ENCODE measurements at regions not wholly inside any gene's neighbourhood (a gene's known extent, or its start where the extent isn't known, plus 50 kb on each side); places are given as distances from the start of the nearest gene placed in this dataset.

GRCh38 chr18:5051207-5051606 lies 145.8 kb downstream of the AKAIN1 start:
- Histone ChIP-seq H3K4me3 (no peak overlapping the region), H3K9me3 (no peaks in the 10 kb centered on the region), H3K36me3 (no peaks in the 10 kb centered on the region), H3K27ac (no peak overlapping the region), H3K27me3 (no peaks in the 10 kb centered on the region), H3K4me1 (no peaks in the 10 kb centered on the region)
- no peak for TF ChIP-seq CTCF (IDR thresholded peaks at IDR 0.05)
- TF ChIP-seq POLR2AphosphoS5 (IDR thresholded peaks at IDR 0.05): no peak
- no peak for TF ChIP-seq EP300 (IDR thresholded peaks at IDR 0.05)
- TF ChIP-seq POLR2A (IDR thresholded peaks at IDR 0.05): no peak
- 76 to 84% methylated on average over 2 of the region's 2 CpGs for whole genome bisulfite sequencing, 2 donors
- no peak for DNase-seq
- intact Hi-C loops (cut with DNase I): no loop called here

- no peak overlapping the region for H3K4me3 ChIP-seq
- H3K27ac ChIP-seq: no peak overlapping the region
- no peak for DNase-seq
- H3K36me3 ChIP-seq: no peaks in the 10 kb centered on the region
- H3K4me1 ChIP-seq: no peaks in the 10 kb centered on the region
- H3K9me3 ChIP-seq: no peaks in the 10 kb centered on the region
- WGBS, 2 donors: 72 to 90% methylated on average over 3 of the region's 3 CpGs
- H3K27me3 ChIP-seq: no peaks in the 10 kb centered on the region
- no peak for TF ChIP-seq POLR2A (IDR thresholded peaks at IDR 0.05)
- no peak for TF ChIP-seq EP300 (IDR thresholded peaks at IDR 0.05)
- intact Hi-C loops (cut with DNase I): no loop called here
Observed at GRCh38 chr18:5049124-5049523, 147.9 kb downstream of the AKAIN1 start.

GRCh38 chr18:5040476-5040875 lies 156.6 kb downstream of the AKAIN1 start:
- no peak overlapping the region for H3K27ac ChIP-seq
- H3K4me3 ChIP-seq: no peak overlapping the region
- H3K4me1 ChIP-seq: no peaks in the 10 kb centered on the region
- 82 to 86% methylated on average over 3 of the region's 3 CpGs for WGBS, 2 donors
- DNase-seq: no peak
- no peaks in the 10 kb centered on the region for H3K9me3 ChIP-seq
- TF ChIP-seq EP300 (IDR thresholded peaks at IDR 0.05) (no peak), POLR2A (IDR thresholded peaks at IDR 0.05) (no peak)
- intact Hi-C loops (cut with DNase I): no loop called here
- H3K27me3 ChIP-seq: no peaks in the 10 kb centered on the region
- H3K36me3 ChIP-seq: no peaks in the 10 kb centered on the region

DNA sequence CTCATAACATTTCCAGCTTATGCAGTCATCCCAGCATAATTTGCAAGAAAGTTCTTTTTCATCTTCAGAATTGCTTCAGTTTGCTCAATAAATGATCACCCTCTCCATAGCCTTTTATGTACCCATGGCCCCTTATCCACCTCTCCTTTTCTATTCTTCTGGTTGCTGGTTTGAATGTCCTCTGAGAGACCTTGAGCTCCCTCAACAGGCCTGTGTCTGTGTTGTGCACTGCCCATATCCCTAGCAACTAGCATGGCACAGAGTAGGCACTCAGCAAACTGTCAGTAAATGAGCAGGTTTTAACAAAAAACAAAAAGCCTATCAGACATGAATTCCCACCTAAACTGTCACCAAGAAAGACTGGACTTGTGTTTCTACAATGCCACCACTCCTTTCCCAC lies 160.5 kb downstream of the AKAIN1 start:
- no peaks in the 10 kb centered on the region for H3K27me3 ChIP-seq
- no peak for DNase-seq
- H3K36me3 ChIP-seq: no peaks in the 10 kb centered on the region
- peaks cover 0 to 4% (median 2%) of the 10 kb centered on the region in 4 donors for H3K9me3 ChIP-seq
- TF ChIP-seq POLR2A (IDR thresholded peaks at IDR 0.05) (no peak), CTCF (IDR thresholded peaks at IDR 0.05) (no peak), POLR2AphosphoS5 (IDR thresholded peaks at IDR 0.05) (no peak), EP300 (IDR thresholded peaks at IDR 0.05) (no peak)
- H3K27ac ChIP-seq: no peak overlapping the region
- no peaks in the 10 kb centered on the region for H3K4me1 ChIP-seq
- H3K4me3 ChIP-seq: no peak overlapping the region
- intact Hi-C loops (cut with DNase I): no loop called here

GRCh38 chr18:5031216-5031615 lies 165.8 kb downstream of the AKAIN1 start:
- Histone ChIP-seq H3K4me1 (no peaks in the 10 kb centered on the region), H3K27me3 (no peaks in the 10 kb centered on the region), H3K4me3 (no peak overlapping the region), H3K9me3 (peaks cover 0 to 4% (median 2%) of the 10 kb centered on the region in 4 donors), H3K36me3 (no peaks in the 10 kb centered on the region), H3K27ac (no peak overlapping the region)
- no peak for DNase-seq
- intact Hi-C loops (cut with DNase I): no loop called here
- WGBS, 2 donors: 53 to 72% methylated on average over 2 of the region's 2 CpGs
- no peak for TF ChIP-seq POLR2A (IDR thresholded peaks at IDR 0.05)
- no peak for TF ChIP-seq POLR2AphosphoS5 (IDR thresholded peaks at IDR 0.05)
- no peak for TF ChIP-seq CTCF (IDR thresholded peaks at IDR 0.05)
- TF ChIP-seq EP300 (IDR thresholded peaks at IDR 0.05): no peak

GRCh38 chr18:5030636-5031035 lies 166.4 kb downstream of the AKAIN1 start:
- no peak for DNase-seq
- Histone ChIP-seq H3K27ac (no peak overlapping the region), H3K4me3 (no peak overlapping the region), H3K9me3 (peaks cover 0 to 4% (median 2%) of the 10 kb centered on the region in 4 donors), H3K4me1 (no peaks in the 10 kb centered on the region), H3K36me3 (no peaks in the 10 kb centered on the region), H3K27me3 (no peaks in the 10 kb centered on the region)
- intact Hi-C loops (cut with DNase I): no loop called here
- no peak for TF ChIP-seq EP300 (IDR thresholded peaks at IDR 0.05)
- TF ChIP-seq POLR2A (IDR thresholded peaks at IDR 0.05): no peak
- TF ChIP-seq CTCF (IDR thresholded peaks at IDR 0.05): no peak
- TF ChIP-seq POLR2AphosphoS5 (IDR thresholded peaks at IDR 0.05): no peak
- 50 to 63% methylated on average over 3 of the region's 3 CpGs for WGBS, 2 donors
